ENCODE measurements at regions not wholly inside any gene's neighbourhood (a gene's known extent, or its start where the extent isn't known, plus 50 kb on each side); places are given as distances from the start of the nearest gene placed in this dataset.
"Not testable (repeated sequence)": the region's sequence is repeated elsewhere in the genome, so short reads cannot be mapped to it uniquely, and the experiment has no call there.

- H3K9me2 ChIP-seq (ENCODE audit: insufficient read depth): no peaks in the 10 kb centered on the region; the same call in 1 of the 2 replicates
- H3K79me2 ChIP-seq (ENCODE audit: low read depth): no peaks in the 10 kb centered on the region
- no peak overlapping the region for H3K4me3 ChIP-seq
- no peak for DNase-seq
- TF ChIP-seq CTCF (conservative IDR thresholded peaks at IDR 0.05) (no peak), EZH2 (IDR thresholded peaks at IDR 0.05; ENCODE audit: low read depth) (no peak)
- H3K27ac ChIP-seq: no peak overlapping the region
- H3K4me1 ChIP-seq (replicated peaks; ENCODE audit: insufficient read depth): no peaks in the 10 kb centered on the region
- H3K4me2 ChIP-seq: no peak overlapping the region
- no peaks in the 10 kb centered on the region for H3F3A ChIP-seq (ENCODE audit: insufficient read depth, low read depth)
- H3K9me3 ChIP-seq (ENCODE audit: insufficient read depth, low read depth): no peaks in the 10 kb centered on the region
- no peak overlapping the region for H2AFZ ChIP-seq
- POLR2A ChIA-PET (ENCODE audit: unreplicated experiment): no interaction called here
- H3K36me3 ChIP-seq (ENCODE audit: low read depth): no peaks in the 10 kb centered on the region
- intact Hi-C loops (cut with micrococcal nuclease; ENCODE audit: unreplicated experiment): no loop called here
- H3K27me3 ChIP-seq (ENCODE audit: insufficient read depth, low read depth): no peaks in the 10 kb centered on the region
- no TSS peak for BruUV-seq (replicated peaks)
- CTCF ChIA-PET: no interaction called here
- no peaks in the 10 kb centered on the region for H4K20me1 ChIP-seq (ENCODE audit: insufficient read depth)
Measured at GRCh38 chr12:34151019-34151418, 128.7 kb downstream of the ALG10 start.

- CTCF ChIA-PET: no interaction called here
Measured at GRCh38 chr12:34163443-34163842, 141.1 kb downstream of the ALG10 start.

GRCh38 chr12:34166427-34167060 is 144.2 kb downstream of the ALG10 start:
- no peaks in the 10 kb centered on the region for H3K27me3 ChIP-seq (ENCODE audit: insufficient read depth, low read depth)
- POLR2A ChIA-PET (ENCODE audit: unreplicated experiment): no interaction called here

More at GRCh38 chr12:34163443-34163842, 141.1 kb downstream of the ALG10 start:
- Histone ChIP-seq H3K79me2 (ENCODE audit: low read depth) (no peaks in the 10 kb centered on the region), H3F3A (ENCODE audit: insufficient read depth, low read depth) (no peaks in the 10 kb centered on the region), H3K27me3 (ENCODE audit: insufficient read depth, low read depth) (no peaks in the 10 kb centered on the region), H3K27ac (no peak overlapping the region), H2AFZ (no peak overlapping the region), H3K4me2 (no peak overlapping the region), H4K20me1 (ENCODE audit: insufficient read depth) (no peaks in the 10 kb centered on the region), H3K9me3 (ENCODE audit: insufficient read depth, low read depth) (no peaks in the 10 kb centered on the region), H3K4me1 (replicated peaks; ENCODE audit: insufficient read depth) (no peaks in the 10 kb centered on the region), H3K36me3 (ENCODE audit: low read depth) (no peaks in the 10 kb centered on the region), H3K4me3 (no peak overlapping the region), H3K9me2 (ENCODE audit: insufficient read depth) (no peaks in the 10 kb centered on the region)
- intact Hi-C loops (cut with micrococcal nuclease; ENCODE audit: unreplicated experiment): no loop called here
- no peak for TF ChIP-seq EZH2 (IDR thresholded peaks at IDR 0.05; ENCODE audit: low read depth)
- no peak for TF ChIP-seq CTCF (conservative IDR thresholded peaks at IDR 0.05)
- BruUV-seq (replicated peaks): no TSS peak
- POLR2A ChIA-PET (ENCODE audit: unreplicated experiment): no interaction called here
- peak in 1 of 2 experiments; percentile 11 for DNase-seq

GRCh38 chr12:34168507-34168906 is 146.2 kb downstream of the ALG10 start:
- CTCF ChIA-PET; POLR2A ChIA-PET (ENCODE audit: unreplicated experiment): not testable (repeated sequence)

More at GRCh38 chr12:34166427-34167060, 144.2 kb downstream of the ALG10 start:
- BruUV-seq (replicated peaks): no TSS peak
- H3K36me3 ChIP-seq (ENCODE audit: low read depth): no peaks in the 10 kb centered on the region
- no peaks in the 10 kb centered on the region for H3F3A ChIP-seq (ENCODE audit: insufficient read depth, low read depth)
- DNase-seq: no peak
- CTCF ChIA-PET: no interaction called here
- no peak overlapping the region for H2AFZ ChIP-seq
- TF ChIP-seq CTCF (conservative IDR thresholded peaks at IDR 0.05) (no peak), EZH2 (IDR thresholded peaks at IDR 0.05; ENCODE audit: low read depth) (no peak)
- no peak overlapping the region for H3K27ac ChIP-seq
- no peaks in the 10 kb centered on the region for H4K20me1 ChIP-seq (ENCODE audit: insufficient read depth)
- H3K4me1 ChIP-seq (replicated peaks; ENCODE audit: insufficient read depth): no peaks in the 10 kb centered on the region
- H3K9me2 ChIP-seq (ENCODE audit: insufficient read depth): no peaks in the 10 kb centered on the region
- no peaks in the 10 kb centered on the region for H3K9me3 ChIP-seq (ENCODE audit: insufficient read depth, low read depth)
- intact Hi-C loops (cut with micrococcal nuclease; ENCODE audit: unreplicated experiment): no loop called here
- no peak overlapping the region for H3K4me2 ChIP-seq
- H3K4me3 ChIP-seq: no peak overlapping the region
- H3K79me2 ChIP-seq (ENCODE audit: low read depth): no peaks in the 10 kb centered on the region

More at GRCh38 chr12:34168507-34168906, 146.2 kb downstream of the ALG10 start:
- H3K9me2 ChIP-seq (ENCODE audit: insufficient read depth); H3K27me3 ChIP-seq (ENCODE audit: insufficient read depth, low read depth); H3K79me2 ChIP-seq (ENCODE audit: low read depth); H3F3A ChIP-seq (ENCODE audit: insufficient read depth, low read depth); H2AFZ ChIP-seq; DNase-seq; H3K4me3 ChIP-seq; BruUV-seq (replicated peaks); H3K4me2 ChIP-seq; H4K20me1 ChIP-seq (ENCODE audit: insufficient read depth); H3K4me1 ChIP-seq (replicated peaks; ENCODE audit: insufficient read depth); intact Hi-C loops (cut with micrococcal nuclease; ENCODE audit: unreplicated experiment); H3K9me3 ChIP-seq (ENCODE audit: insufficient read depth, low read depth); H3K36me3 ChIP-seq (ENCODE audit: low read depth); H3K27ac ChIP-seq: not testable (repeated sequence)
